ENCODE measurements at regions not wholly inside any gene's neighbourhood (a gene's known extent, or its start where the extent isn't known, plus 50 kb on each side); places are given as distances from the start of the nearest gene placed in this dataset.

GRCh38 chr4:79209822-79210635, 115.8 kb downstream of the NAA11 start (continued):
- TF ChIP-seq ZNF23 (CRISPR knock-in tag; IDR thresholded peaks at IDR 0.05) (no peak), ARID1B (IDR thresholded peaks at IDR 0.05) (peak; percentile 89), NFXL1 (CRISPR knock-in tag; IDR thresholded peaks at IDR 0.05) (peak; percentile 66; the same call in 1 of the 2 replicates), CAMTA2 (CRISPR knock-in tag; conservative IDR thresholded peaks at IDR 0.05) (no peak), CHAMP1 (IDR thresholded peaks at IDR 0.05) (peak; percentile 92), ATF3 (IDR thresholded peaks at IDR 0.05) (peak; percentile 66; the same call in 1 of the 2 replicates), ATF3 (CRISPR knock-in tag; conservative IDR thresholded peaks at IDR 0.05) (no peak), ELK3 (CRISPR knock-in tag; IDR thresholded peaks at IDR 0.05) (no peak), HDAC8 (tag; IDR thresholded peaks at IDR 0.05) (peak; percentile 50; the same call in 1 of the 2 replicates), ZFP1 (CRISPR knock-in tag; IDR thresholded peaks at IDR 0.05) (no peak), ZNF124 (CRISPR knock-in tag; IDR thresholded peaks at IDR 0.05) (no peak), ZNF212 (CRISPR knock-in tag; IDR thresholded peaks at IDR 0.05) (no peak), TEAD2 (tag; IDR thresholded peaks at IDR 0.05) (0 out of 2 replicates have a peak, but pooled peaks have one; percentile 20), ZNF57 (CRISPR knock-in tag; IDR thresholded peaks at IDR 0.05) (no peak), ZNF3 (CRISPR knock-in tag; IDR thresholded peaks at IDR 0.05) (no peak), GABPA (tag; conservative IDR thresholded peaks at IDR 0.05; ENCODE audit: low read depth) (peak; percentile 66), MNT (conservative IDR thresholded peaks at IDR 0.05) (peak in 1 of 2 experiments; percentile 81; a peak in 3 of 4 replicates), BCL6 (CRISPR knock-in tag; IDR thresholded peaks at IDR 0.05) (peak; percentile 71), LEF1 (IDR thresholded peaks at IDR 0.05) (peak; percentile 78), SRSF1 (IDR thresholded peaks at IDR 0.05; ENCODE audit: low read depth, low read length) (no peak), TRIM25 (IDR thresholded peaks at IDR 0.05; ENCODE audit: borderline replicate concordance) (no peak), ZNF584 (CRISPR knock-in tag; IDR thresholded peaks at IDR 0.05; ENCODE audit: low read depth) (peak; percentile 88)

All from K562 (cell line).